HEK293 (cell line): ENCODE measurements at regions not wholly inside any gene's neighbourhood (a gene's known extent, or its start where the extent isn't known, plus 50 kb on each side); places are given as distances from the start of the nearest gene placed in this dataset.

ENCODE experiments used
- CTCF ChIP-seq: fragments of 450-650 bp; formaldehyde crosslinking; IDR thresholded peaks from 2 replicates; pipeline ENCODE4 v1.5.1; 2016; ENCODE audit warnings: missing biosample characterization, missing genetic modification characterization
- ZNF274 ChIP-seq, 2 experiments: fragments of 200-500 bp in 1 of 2; fragments of 450-650 bp in 1 of 2; sonication (Bioruptor generic) in 1 of 2; formaldehyde crosslinking in 1 of 2; IDR thresholded peaks; 2 replicates each; pipeline versions ENCODE4 v1.5.1 to v1.6.1; 2014 to 2016; ENCODE audit warnings: borderline replicate concordance in 1 of 2, inconsistent platforms in 1 of 2, low read length in 1 of 2, missing biosample characterization in 1 of 2, missing genetic modification characterization in 1 of 2

GRCh38 chr1:104765085-104765484, 1015.4 kb downstream of the AMY1C start:
- no peak for TF ChIP-seq CTCF (tag by site-specific recombination)
- no peak for TF ChIP-seq ZNF274 (IDR thresholded peaks at IDR 0.05; ENCODE audit: low read length)
- TF ChIP-seq ZNF274 (tag by site-specific recombination; IDR thresholded peaks at IDR 0.05; ENCODE audit: borderline replicate concordance), result no peak
